Bronchial epithelial cell (primary cell): ENCODE measurements at regions not wholly inside any gene's neighbourhood (a gene's known extent, or its start where the extent isn't known, plus 50 kb on each side); places are given as distances from the start of the nearest gene placed in this dataset.

ENCODE experiments used
- DNase-seq: peaks from one replicate; pipeline ENCODE4 v3.0.0-alpha.2; 2010; ENCODE audit warnings: low read depth
- FAIRE-seq: peaks from 2 replicates; lab custom pipeline; 2011; peaks lifted over from hg19 to GRCh38; lab: Jason Lieb, UNC
- H3K27me3 ChIP-seq: 2 replicates; pipeline ENCODE4 v1.5.1; 2011; ENCODE audit warnings: low read length; ENCODE audit not compliant: control insufficient read depth, insufficient read depth
- H3K36me3 ChIP-seq: 2 replicates; pipeline ENCODE4 v1.5.1; 2011; ENCODE audit warnings: low read length; ENCODE audit not compliant: control insufficient read depth, insufficient read depth
- H3K4me3 ChIP-seq: 2 replicates; pipeline ENCODE4 v1.5.1; 2011; ENCODE audit warnings: mild to moderate bottlenecking, low read depth, low read length, control low read depth
- CTCF ChIP-seq: IDR thresholded peaks from 2 replicates; pipeline ENCODE4 v1.5.1; 2011; ENCODE audit warnings: mild to moderate bottlenecking, moderate library complexity, low read length, control low read depth, inconsistent platforms; ENCODE audit not compliant: insufficient read depth, severe bottlenecking

GRCh38 chr15:48058371-48058770 lies 62.4 kb upstream of the SLC24A5 start:
- no peak for DNase-seq
- H3K36me3 ChIP-seq: no peaks in the 10 kb centered on the region
- no peak overlapping the region for H3K4me3 ChIP-seq
- no peak for TF ChIP-seq CTCF
- no peak for FAIRE-seq
- H3K27me3 ChIP-seq: no peaks in the 10 kb centered on the region

- no peak for FAIRE-seq
- H3K27me3 ChIP-seq: no peaks in the 10 kb centered on the region
- no peak overlapping the region for H3K4me3 ChIP-seq
- H3K36me3 ChIP-seq: no peaks in the 10 kb centered on the region
- no peak for DNase-seq
- TF ChIP-seq CTCF: no peak
Measured at GRCh38 chr15:48059791-48060190, 61.0 kb upstream of the SLC24A5 start.

DNA sequence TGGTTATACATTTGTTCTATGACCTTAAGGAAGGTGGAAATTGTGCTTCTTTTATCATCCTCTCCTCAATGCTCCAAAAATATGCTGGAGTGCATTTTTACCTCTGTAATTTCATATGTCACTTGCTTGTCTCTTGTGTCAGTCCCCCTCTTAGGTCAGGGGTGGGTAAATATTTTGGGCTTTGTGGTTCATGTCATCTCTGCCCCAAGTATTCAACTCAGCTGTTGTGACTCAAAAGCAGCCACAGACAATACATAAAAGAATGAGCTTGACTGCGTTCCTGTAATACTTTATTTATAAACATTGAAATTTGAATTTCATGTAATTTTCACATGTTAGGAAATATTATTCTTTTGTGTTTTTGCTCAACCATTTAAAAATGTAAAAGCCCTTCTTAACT lies 60.4 kb upstream of the SLC24A5 start:
- Histone ChIP-seq H3K27me3 (no peaks in the 10 kb centered on the region), H3K4me3 (no peak overlapping the region), H3K36me3 (no peaks in the 10 kb centered on the region)
- no peak for TF ChIP-seq CTCF
- FAIRE-seq (no peak), DNase-seq (no peak)

GRCh38 chr15:48061605-48062004 lies 59.2 kb upstream of the SLC24A5 start:
- DNase-seq (no peak), FAIRE-seq (peak; percentile 13)
- TF ChIP-seq CTCF: no peak

GRCh38 chr15:48062148-48062872 lies 58.5 kb upstream of the SLC24A5 start:
- DNase-seq (peak; percentile 27), FAIRE-seq (no peak)
- no peak for TF ChIP-seq CTCF
- H3K4me3 ChIP-seq: no peak overlapping the region
- H3K36me3 ChIP-seq: no peaks in the 10 kb centered on the region
- no peaks in the 10 kb centered on the region for H3K27me3 ChIP-seq

More at GRCh38 chr15:48061605-48062004, 59.2 kb upstream of the SLC24A5 start:
- no peaks in the 10 kb centered on the region for H3K27me3 ChIP-seq
- no peak overlapping the region for H3K4me3 ChIP-seq
- H3K36me3 ChIP-seq: no peaks in the 10 kb centered on the region
